Muscle of leg (tissue), 3 donors: ENCODE measurements at regions not wholly inside any gene's neighbourhood (a gene's known extent, or its start where the extent isn't known, plus 50 kb on each side); places are given as distances from the start of the nearest gene placed in this dataset.

Experiments
- DNase-seq: peaks from one replicate; pipeline ENCODE4 v3.0.0; 2013
- H3K27ac ChIP-seq: one replicate; pipeline ENCODE4 v1.5.1; 2013; ENCODE audit warnings: mild to moderate bottlenecking, low read length, control low read depth
- H3K27me3 ChIP-seq: one replicate; pipeline ENCODE4 v1.6.1; 2013; ENCODE audit warnings: low read length; ENCODE audit not compliant: control insufficient read depth, insufficient read depth
- H3K36me3 ChIP-seq: one replicate; pipeline ENCODE4 v1.6.1; 2013; ENCODE audit warnings: low read length; ENCODE audit not compliant: control insufficient read depth, insufficient read depth
- H3K4me1 ChIP-seq: one replicate; pipeline ENCODE4 v1.6.1; 2013; ENCODE audit warnings: low read length; ENCODE audit not compliant: control insufficient read depth, insufficient read depth
- H3K4me3 ChIP-seq: one replicate; pipeline ENCODE4 v1.5.1; 2013; ENCODE audit warnings: low read length, control low read depth
- H3K9me3 ChIP-seq: replicated peaks from 2 replicates; pipeline ENCODE4 v1.6.1; 2013; ENCODE audit warnings: low read depth, low read length; ENCODE audit not compliant: control insufficient read depth
- WGBS: methylation state at CpG from one replicate; pipeline ENCODE4 v1.1.5; 2013; ENCODE audit warnings: missing lambda C conversion rate; ENCODE audit not compliant: insufficient coverage; 5-methylcytosine and 5-hydroxymethylcytosine counted together

- Histone ChIP-seq H3K27me3 (no peaks in the 10 kb centered on the region), H3K4me1 (no peaks in the 10 kb centered on the region), H3K27ac (no peak overlapping the region), H3K36me3 (no peaks in the 10 kb centered on the region), H3K4me3 (no peak overlapping the region), H3K9me3 (no peaks in the 10 kb centered on the region)
- no peak for DNase-seq
- WGBS = no CpG with 5 or more reads among the region's 1 CpG
Measured at GRCh38 chr2:196407675-196408264, 231.7 kb upstream of the CCDC150 start.

GRCh38 chr2:196409376-196409775, 230.1 kb upstream of the CCDC150 start:
- peaks cover 8% of the 10 kb centered on the region for H3K4me1 ChIP-seq
- H3K27ac ChIP-seq = no peak overlapping the region
- WGBS = 60% methylated on average over 1 of the region's 3 CpGs

GRCh38 chr2:196410008-196410407, 229.5 kb upstream of the CCDC150 start:
- Histone ChIP-seq H3K27ac (no peak overlapping the region), H3K27me3 (no peaks in the 10 kb centered on the region), H3K4me1 (peaks cover 9% of the 10 kb centered on the region), H3K9me3 (no peaks in the 10 kb centered on the region), H3K36me3 (no peaks in the 10 kb centered on the region), H3K4me3 (no peak overlapping the region)
- peak; percentile 27 for DNase-seq
- 14% methylated on average over 1 of the region's 1 CpG for WGBS

More at GRCh38 chr2:196409376-196409775, 230.1 kb upstream of the CCDC150 start:
- Histone ChIP-seq H3K36me3 (no peaks in the 10 kb centered on the region), H3K4me3 (no peak overlapping the region), H3K27me3 (no peaks in the 10 kb centered on the region), H3K9me3 (no peaks in the 10 kb centered on the region)
- DNase-seq = no peak

DNA sequence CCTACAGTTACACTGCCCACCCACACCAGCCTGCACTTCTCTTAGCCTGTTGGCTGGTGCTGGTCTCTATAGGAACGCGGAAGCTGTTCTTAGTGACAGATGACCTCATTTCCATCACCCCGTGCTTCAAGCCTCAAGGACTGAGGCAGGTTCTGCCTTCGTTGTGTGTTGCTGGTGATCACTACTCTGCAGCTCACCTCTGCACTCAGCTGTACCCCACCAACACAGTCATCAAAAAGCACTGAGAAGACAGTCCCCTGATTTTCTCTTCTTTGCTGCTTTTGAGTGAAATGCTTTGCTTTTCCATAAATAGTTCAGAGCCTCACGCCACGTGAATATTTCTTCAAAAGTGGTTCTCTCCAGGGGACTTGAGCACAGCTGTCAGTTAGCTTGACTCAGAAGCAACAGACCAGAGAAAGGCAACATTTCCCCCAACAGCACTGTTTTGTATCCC, 225.7 kb upstream of the CCDC150 start:
- H3K9me3 ChIP-seq = no peaks in the 10 kb centered on the region
- H3K27ac ChIP-seq = peak overlapping the region; percentile 45
- peaks cover 9% of the 10 kb centered on the region for H3K4me1 ChIP-seq
- DNase-seq = peak; percentile 71
- H3K4me3 ChIP-seq = no peak overlapping the region
- no peaks in the 10 kb centered on the region for H3K36me3 ChIP-seq
- WGBS = 7% methylated on average over 6 of the region's 6 CpGs
- no peaks in the 10 kb centered on the region for H3K27me3 ChIP-seq

- Histone ChIP-seq H3K4me1 (peaks cover 9% of the 10 kb centered on the region), H3K9me3 (no peaks in the 10 kb centered on the region)
- WGBS = 62% methylated on average over 5 of the region's 5 CpGs
Measured at GRCh38 chr2:196415384-196415783, 224.1 kb upstream of the CCDC150 start.

DNA sequence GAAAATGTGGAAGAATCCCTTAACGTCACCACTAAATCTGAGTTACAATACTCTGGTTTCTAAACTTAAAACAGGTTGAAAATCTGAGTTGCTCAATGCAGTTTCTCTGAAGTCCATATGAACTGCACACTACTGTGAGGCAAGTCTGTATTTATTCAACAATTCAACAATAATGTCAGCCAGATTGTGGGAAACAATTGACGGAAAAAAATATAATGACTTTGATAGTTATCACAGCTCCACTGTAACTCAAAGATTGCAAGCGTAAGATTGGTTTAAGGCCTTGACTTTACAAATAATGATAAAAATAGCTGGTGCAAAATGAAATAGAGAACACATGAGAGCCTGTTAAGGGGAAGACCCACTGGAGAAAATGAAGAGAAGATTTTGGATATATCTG, 219.4 kb upstream of the CCDC150 start:
- Histone ChIP-seq H3K27ac (no peak overlapping the region), H3K4me1 (no peaks in the 10 kb centered on the region), H3K36me3 (no peaks in the 10 kb centered on the region), H3K27me3 (no peaks in the 10 kb centered on the region), H3K9me3 (no peaks in the 10 kb centered on the region), H3K4me3 (no peak overlapping the region)
- no peak for DNase-seq
- WGBS = no CpG with 5 or more reads among the region's 3 CpGs

More at GRCh38 chr2:196415384-196415783, 224.1 kb upstream of the CCDC150 start:
- Histone ChIP-seq H3K27me3 (no peaks in the 10 kb centered on the region), H3K27ac (no peak overlapping the region), H3K4me3 (no peak overlapping the region), H3K36me3 (no peaks in the 10 kb centered on the region)
- no peak for DNase-seq

DNA sequence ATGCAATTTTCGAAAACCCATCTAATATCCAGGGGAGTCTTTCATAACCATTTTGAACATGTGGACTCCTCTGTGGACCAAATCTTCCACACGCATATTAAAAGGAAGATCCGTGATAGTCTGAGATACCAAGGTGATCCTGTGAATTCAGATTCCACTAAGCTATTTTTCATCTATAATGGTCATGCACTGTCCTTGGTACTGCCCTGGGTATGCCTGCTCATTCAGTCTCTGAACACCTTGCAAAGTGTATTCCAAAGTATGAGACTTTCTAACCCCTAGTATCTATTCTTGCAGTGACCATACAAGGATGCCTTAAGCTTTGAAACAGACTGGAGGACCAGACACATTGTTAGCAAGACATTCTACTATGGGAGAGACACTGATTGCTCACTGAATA, 217.6 kb upstream of the CCDC150 start:
- no peaks in the 10 kb centered on the region for H3K9me3 ChIP-seq
- WGBS = 93% methylated on average over 2 of the region's 3 CpGs
- DNase-seq = no peak
- H3K4me3 ChIP-seq = no peak overlapping the region
- no peaks in the 10 kb centered on the region for H3K36me3 ChIP-seq
- no peaks in the 10 kb centered on the region for H3K27me3 ChIP-seq
- H3K27ac ChIP-seq = no peak overlapping the region
- no peaks in the 10 kb centered on the region for H3K4me1 ChIP-seq

DNA sequence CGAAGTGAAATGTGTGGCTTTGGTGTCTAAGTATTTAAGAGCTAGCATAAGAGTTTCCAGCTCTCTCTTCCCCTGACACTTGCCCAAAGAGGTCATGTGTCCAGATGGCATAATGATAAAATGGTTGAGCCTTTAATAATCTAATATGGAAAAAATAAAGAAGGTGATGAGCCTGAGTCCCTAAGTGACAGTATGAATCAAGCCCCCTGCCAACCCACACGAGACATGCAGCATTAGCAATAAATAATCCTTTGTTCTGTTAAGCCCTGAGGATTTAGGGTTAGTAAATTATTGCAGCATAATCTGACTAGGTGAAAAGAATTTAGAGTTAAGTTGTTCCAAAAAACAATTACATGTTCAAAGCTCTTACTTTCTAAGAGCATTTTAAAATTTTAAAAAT, 217.2 kb upstream of the CCDC150 start:
- Histone ChIP-seq H3K4me3 (no peak overlapping the region), H3K27me3 (no peaks in the 10 kb centered on the region), H3K27ac (no peak overlapping the region), H3K36me3 (no peaks in the 10 kb centered on the region), H3K9me3 (no peaks in the 10 kb centered on the region), H3K4me1 (no peaks in the 10 kb centered on the region)
- WGBS = no CpG with 5 or more reads among the region's 2 CpGs
- DNase-seq = no peak

- no peak overlapping the region for H3K27ac ChIP-seq
- no peaks in the 10 kb centered on the region for H3K36me3 ChIP-seq
- no peak for DNase-seq
- no CpG with 5 or more reads among the region's 1 CpG for WGBS
- no peaks in the 10 kb centered on the region for H3K4me1 ChIP-seq
- H3K4me3 ChIP-seq = no peak overlapping the region
- no peaks in the 10 kb centered on the region for H3K27me3 ChIP-seq
- H3K9me3 ChIP-seq = no peaks in the 10 kb centered on the region
Measured at GRCh38 chr2:196426122-196426521, 213.4 kb upstream of the CCDC150 start.

GRCh38 chr2:196427986-196428634, 211.4 kb upstream of the CCDC150 start:
- WGBS = no CpG with 5 or more reads among the region's 2 CpGs
- H3K4me3 ChIP-seq = no peak overlapping the region
- H3K27ac ChIP-seq = peak overlapping the region; percentile 10
- H3K36me3 ChIP-seq = no peaks in the 10 kb centered on the region
- H3K27me3 ChIP-seq = no peaks in the 10 kb centered on the region
- H3K4me1 ChIP-seq = no peaks in the 10 kb centered on the region
- no peaks in the 10 kb centered on the region for H3K9me3 ChIP-seq
- DNase-seq = peak; percentile 43
